ENCODE measurements at regions not wholly inside any gene's neighbourhood (a gene's known extent, or its start where the extent isn't known, plus 50 kb on each side); places are given as distances from the start of the nearest gene placed in this dataset.

DNA sequence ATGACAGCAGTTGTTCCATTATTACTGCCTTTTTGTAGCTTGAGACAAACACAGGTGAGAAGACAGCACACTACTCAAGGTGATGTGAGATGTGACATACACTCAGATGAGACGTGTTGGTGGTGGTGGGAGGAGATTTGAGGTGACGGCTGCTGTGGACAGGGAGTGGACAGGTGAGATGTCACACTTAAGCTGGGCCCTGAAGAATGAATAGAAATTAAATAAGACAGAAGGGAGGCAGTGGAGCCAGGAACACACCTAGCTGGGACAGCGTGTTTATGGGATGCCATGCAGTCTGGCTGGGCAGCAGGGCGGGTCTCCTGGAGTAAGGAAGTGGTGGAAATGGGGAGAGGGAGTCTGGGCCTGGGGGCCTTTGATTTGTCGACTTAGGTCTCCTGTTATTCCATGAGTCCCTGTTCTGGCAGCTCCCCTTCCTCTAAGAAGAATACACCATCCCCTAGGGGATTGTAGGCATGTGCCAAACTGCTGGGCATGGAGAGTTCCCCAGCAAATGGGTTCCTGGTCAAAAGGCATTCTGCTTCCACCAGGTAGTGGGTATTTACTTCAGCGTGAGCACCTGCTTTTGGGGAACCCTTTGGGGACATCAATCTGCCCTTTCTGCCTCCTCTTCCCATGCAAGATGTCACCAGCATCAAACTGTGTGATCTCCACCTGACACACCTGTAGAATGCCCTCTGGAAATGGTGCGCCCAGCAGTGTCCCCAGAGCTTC, 71.2 kb upstream of the ESRRB start:
- Histone ChIP-seq H3K36me3 (no peaks in the 10 kb centered on the region), H3K9me3 (no peaks in the 10 kb centered on the region), H3K27me3 (peaks cover 0 to 21% (median 0%) of the 10 kb centered on the region in 4 donors), H3K4me3 (no peak overlapping the region), H3K27ac (no peak overlapping the region), H3K4me1 (no peaks in the 10 kb centered on the region)
- DNase-seq = no peak
- intact Hi-C loops (cut with DNase I) = no loop called here
- TF ChIP-seq POLR2A (IDR thresholded peaks at IDR 0.05) = no peak
- TF ChIP-seq, protein P1, sequence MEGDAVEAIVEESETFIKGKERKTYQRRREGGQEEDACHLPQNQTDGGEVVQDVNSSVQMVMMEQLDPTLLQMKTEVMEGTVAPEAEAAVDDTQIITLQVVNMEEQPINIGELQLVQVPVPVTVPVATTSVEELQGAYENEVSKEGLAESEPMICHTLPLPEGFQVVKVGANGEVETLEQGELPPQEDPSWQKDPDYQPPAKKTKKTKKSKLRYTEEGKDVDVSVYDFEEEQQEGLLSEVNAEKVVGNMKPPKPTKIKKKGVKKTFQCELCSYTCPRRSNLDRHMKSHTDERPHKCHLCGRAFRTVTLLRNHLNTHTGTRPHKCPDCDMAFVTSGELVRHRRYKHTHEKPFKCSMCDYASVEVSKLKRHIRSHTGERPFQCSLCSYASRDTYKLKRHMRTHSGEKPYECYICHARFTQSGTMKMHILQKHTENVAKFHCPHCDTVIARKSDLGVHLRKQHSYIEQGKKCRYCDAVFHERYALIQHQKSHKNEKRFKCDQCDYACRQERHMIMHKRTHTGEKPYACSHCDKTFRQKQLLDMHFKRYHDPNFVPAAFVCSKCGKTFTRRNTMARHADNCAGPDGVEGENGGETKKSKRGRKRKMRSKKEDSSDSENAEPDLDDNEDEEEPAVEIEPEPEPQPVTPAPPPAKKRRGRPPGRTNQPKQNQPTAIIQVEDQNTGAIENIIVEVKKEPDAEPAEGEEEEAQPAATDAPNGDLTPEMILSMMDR (IDR thresholded peaks at IDR 0.05) = no peak
- 71 to 80% methylated on average over 7 of the region's 7 CpGs for WGBS, 2 donors

DNA sequence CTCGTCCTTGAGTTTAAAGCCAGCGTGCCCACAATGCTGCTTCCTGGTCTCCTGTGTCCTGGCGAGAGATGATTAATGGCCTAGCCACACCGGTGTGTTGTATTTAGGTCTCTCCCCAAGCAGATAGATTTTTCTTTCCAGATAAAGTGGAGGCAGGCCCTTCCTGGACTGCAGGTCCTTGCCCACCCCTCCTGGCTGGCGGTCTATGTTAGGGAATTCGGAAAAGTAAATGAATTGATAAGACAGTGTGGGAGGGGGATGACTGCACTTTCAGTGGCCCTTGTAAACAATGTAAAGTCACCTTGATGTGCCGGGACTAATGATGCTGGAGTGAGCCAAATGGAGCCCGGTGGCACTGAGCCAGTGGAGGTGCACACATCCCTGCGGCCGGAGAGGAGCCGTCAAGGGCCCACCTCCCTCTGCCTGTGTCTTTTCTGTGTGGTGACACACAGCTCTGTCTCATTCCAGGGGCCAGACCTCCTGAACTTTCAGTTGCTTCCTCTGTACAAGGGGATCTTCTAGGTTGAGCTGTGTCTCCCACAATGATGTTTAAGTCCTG, 70.6 kb upstream of the ESRRB start:
- Histone ChIP-seq H3K36me3 (no peaks in the 10 kb centered on the region), H3K27ac (no peak overlapping the region), H3K9me3 (no peaks in the 10 kb centered on the region), H3K4me1 (no peaks in the 10 kb centered on the region), H3K27me3 (peaks cover 0 to 27% (median 0%) of the 10 kb centered on the region in 4 donors), H3K4me3 (no peak overlapping the region)
- DNase-seq = no peak
- TF ChIP-seq POLR2A (IDR thresholded peaks at IDR 0.05) = no peak
- TF ChIP-seq, protein P1 (IDR thresholded peaks at IDR 0.05) = no peak
- 55 to 56% methylated on average over 9 to 11 of the region's 11 CpGs for WGBS, 2 donors
- intact Hi-C loops (cut with DNase I) = no loop called here

DNA sequence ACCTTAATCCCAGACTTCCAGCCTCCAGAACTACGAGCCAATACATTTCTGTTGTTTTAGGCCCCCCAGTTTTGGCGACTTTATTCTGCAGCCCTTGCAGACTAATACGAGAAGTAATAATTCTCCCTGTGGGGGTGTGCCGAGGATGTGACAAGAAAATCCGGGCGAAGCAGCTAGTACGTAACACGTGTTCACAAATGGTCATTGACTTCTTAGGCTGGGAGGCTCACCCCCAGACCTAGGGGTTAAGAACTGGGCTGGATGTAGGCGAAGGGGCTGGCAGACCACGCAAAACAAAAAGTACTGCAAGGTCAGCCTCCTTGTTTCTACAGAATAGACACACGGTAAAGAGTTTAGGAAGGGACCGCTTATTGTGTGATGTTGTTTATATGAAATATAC, 69.8 kb upstream of the ESRRB start:
- Histone ChIP-seq H3K9me3 (no peaks in the 10 kb centered on the region), H3K27ac (no peak overlapping the region), H3K36me3 (no peaks in the 10 kb centered on the region), H3K4me3 (no peak overlapping the region), H3K4me1 (no peaks in the 10 kb centered on the region), H3K27me3 (peaks cover 0 to 35% (median 0%) of the 10 kb centered on the region in 4 donors)
- 86 to 90% methylated on average over 9 to 10 of the region's 12 CpGs for WGBS, 2 donors
- no peak for DNase-seq
- intact Hi-C loops (cut with DNase I) = no loop called here
- TF ChIP-seq, protein P1 (IDR thresholded peaks at IDR 0.05) = no peak
- TF ChIP-seq POLR2A (IDR thresholded peaks at IDR 0.05) = no peak

DNA sequence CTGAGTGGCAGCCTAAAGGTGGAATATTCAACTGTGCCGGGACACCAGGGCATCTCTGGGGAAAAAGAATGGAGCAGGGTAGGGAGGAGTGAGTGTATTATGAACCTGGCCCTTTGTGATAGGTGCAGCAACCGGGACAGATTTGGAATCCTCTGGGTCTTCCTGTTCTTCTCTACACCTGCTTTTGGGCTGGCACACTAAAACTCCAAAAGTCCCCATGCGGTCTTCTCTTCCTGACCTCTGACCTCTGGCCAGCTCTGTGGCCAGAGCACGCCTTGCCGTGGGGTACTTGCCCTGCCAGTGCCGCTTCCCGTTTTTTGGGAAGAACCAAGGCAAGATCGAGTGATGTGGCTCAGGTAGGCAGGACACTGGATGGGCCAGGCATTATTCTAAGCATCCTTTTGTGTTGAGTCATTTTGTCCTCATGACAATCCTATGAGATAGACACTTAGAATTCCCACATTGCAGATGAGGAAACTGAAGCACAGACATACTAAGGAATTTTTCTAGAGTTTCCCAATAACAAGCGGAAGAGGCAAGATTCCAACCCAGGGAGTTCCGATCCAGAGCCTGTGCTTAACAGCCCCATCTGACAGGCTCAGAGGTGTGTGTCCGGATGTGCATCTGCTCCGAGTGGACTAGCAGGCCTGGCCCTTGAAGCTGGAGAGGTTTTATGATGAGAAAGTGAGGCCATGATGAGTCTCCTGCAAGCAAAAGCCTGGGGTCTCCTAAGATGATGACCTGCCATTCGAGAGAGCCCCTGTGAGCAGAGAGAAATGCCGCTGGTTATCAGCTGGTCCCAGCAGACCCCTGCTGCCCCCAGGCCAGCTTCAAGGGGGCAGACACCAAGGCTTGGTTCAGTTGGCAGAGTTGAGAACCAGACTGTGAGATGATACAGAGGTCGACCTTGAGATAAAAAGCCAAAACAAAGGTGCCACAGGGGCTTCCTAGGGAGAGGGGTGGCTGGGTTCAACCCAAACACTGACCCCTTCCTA, 67.9 kb upstream of the ESRRB start:
- DNase-seq = no peak

More for the DNA sequence above, 67.9 kb upstream of the ESRRB start:
- H3K4me1 ChIP-seq = no peaks in the 10 kb centered on the region
- no peak overlapping the region for H3K4me3 ChIP-seq
- peaks cover 0 to 50% (median 0%) of the 10 kb centered on the region in 4 donors for H3K27me3 ChIP-seq
- no peaks in the 10 kb centered on the region for H3K9me3 ChIP-seq
- H3K27ac ChIP-seq = no peak overlapping the region
- intact Hi-C loops (cut with DNase I) = no loop called here
- H3K36me3 ChIP-seq = no peaks in the 10 kb centered on the region
- no peak for TF ChIP-seq POLR2A (IDR thresholded peaks at IDR 0.05)
- TF ChIP-seq, protein P1 (IDR thresholded peaks at IDR 0.05) = no peak
- WGBS, 2 donors = 84 to 86% methylated on average over 14 to 15 of the region's 15 CpGs
